K562 (cell line): ENCODE measurements at regions not wholly inside any gene's neighbourhood (a gene's known extent, or its start where the extent isn't known, plus 50 kb on each side); places are given as distances from the start of the nearest gene placed in this dataset.

Experiments used
- BCOR ChIP-seq: fragments of 450-650 bp; IDR thresholded peaks from 2 replicates; pipeline ENCODE4 v1.6.1; 2016
- EP300 ChIP-seq: IDR thresholded peaks from 2 replicates; pipeline ENCODE4 v1.6.1; 2012; ENCODE audit warnings: low read length, improper control_type of control experiment
- MBD2 ChIP-seq: sonication (generic); IDR thresholded peaks from 2 replicates; pipeline ENCODE4 v1.6.1; 2016; ENCODE audit warnings: low read depth, borderline replicate concordance
- NRF1 ChIP-seq, 2 experiments: fragments of 450-650 bp; IDR thresholded peaks in 1 of 2; conservative IDR thresholded peaks in 1 of 2; 2 replicates each; pipeline ENCODE4 v1.6.1; 2014; ENCODE audit warnings: mild to moderate bottlenecking in 2 of 2
- PTRF ChIP-seq: fragments of 450-650 bp; IDR thresholded peaks from 2 replicates; pipeline ENCODE4 v1.6.1; 2016; ENCODE audit warnings: mild to moderate bottlenecking, missing genetic modification characterization, missing compliant biosample characterization
- SMC3 ChIP-seq: conservative IDR thresholded peaks from 2 replicates; pipeline ENCODE4 v1.6.1; 2011; ENCODE audit warnings: low read depth, low read length, improper control_type of control experiment; ENCODE audit not compliant: insufficient read depth
- TAF9B ChIP-seq: fragments of 450-650 bp; IDR thresholded peaks from 2 replicates; pipeline ENCODE4 v1.6.1; 2018; ENCODE audit warnings: mild to moderate bottlenecking; ENCODE audit not compliant: partially characterized antibody
- TF ChIP-seq, protein P1 (sequence below): sonication (generic); formaldehyde crosslinking; IDR thresholded peaks from 2 replicates; pipeline ENCODE4 v1.8.0; 2023; ENCODE audit warnings: missing genetic modification reagents, mild to moderate bottlenecking, borderline replicate concordance
- TF ChIP-seq, protein P2 (sequence below): IDR thresholded peaks from 2 replicates; pipeline ENCODE4 v1.6.1; 2011; ENCODE audit warnings: borderline replicate concordance, low read depth, mild to moderate bottlenecking, moderate library complexity, low read length; ENCODE audit not compliant: insufficient read depth, poor library complexity, severe bottlenecking
- TF ChIP-seq, protein P3 (sequence below): fragments of 250-450 bp; sonication (Bioruptor Pico); IDR thresholded peaks from 2 replicates; pipeline ENCODE4 v1.5.0; 2022; ENCODE audit warnings: mild to moderate bottlenecking

DNA sequence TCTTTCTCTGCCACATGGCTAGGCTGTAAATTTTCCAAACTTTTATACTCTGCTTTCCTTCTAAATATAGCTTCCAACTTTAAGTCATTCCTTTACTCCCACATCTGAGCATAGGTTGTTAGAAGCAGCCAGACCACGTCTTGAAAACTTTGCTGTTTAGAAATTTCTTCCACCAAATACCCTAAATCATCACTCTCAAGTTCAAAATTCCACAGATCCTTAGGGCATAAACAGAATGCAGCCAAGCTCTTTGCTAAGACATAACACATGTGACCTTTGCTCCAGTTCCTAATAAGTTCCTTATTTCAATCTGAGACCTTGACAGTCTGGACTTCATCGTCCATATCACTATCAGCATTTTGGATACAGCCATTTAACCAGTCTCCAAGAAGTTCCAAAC is 749.9 kb downstream of the METTL15 start (continued):
- TF ChIP-seq, protein P1, sequence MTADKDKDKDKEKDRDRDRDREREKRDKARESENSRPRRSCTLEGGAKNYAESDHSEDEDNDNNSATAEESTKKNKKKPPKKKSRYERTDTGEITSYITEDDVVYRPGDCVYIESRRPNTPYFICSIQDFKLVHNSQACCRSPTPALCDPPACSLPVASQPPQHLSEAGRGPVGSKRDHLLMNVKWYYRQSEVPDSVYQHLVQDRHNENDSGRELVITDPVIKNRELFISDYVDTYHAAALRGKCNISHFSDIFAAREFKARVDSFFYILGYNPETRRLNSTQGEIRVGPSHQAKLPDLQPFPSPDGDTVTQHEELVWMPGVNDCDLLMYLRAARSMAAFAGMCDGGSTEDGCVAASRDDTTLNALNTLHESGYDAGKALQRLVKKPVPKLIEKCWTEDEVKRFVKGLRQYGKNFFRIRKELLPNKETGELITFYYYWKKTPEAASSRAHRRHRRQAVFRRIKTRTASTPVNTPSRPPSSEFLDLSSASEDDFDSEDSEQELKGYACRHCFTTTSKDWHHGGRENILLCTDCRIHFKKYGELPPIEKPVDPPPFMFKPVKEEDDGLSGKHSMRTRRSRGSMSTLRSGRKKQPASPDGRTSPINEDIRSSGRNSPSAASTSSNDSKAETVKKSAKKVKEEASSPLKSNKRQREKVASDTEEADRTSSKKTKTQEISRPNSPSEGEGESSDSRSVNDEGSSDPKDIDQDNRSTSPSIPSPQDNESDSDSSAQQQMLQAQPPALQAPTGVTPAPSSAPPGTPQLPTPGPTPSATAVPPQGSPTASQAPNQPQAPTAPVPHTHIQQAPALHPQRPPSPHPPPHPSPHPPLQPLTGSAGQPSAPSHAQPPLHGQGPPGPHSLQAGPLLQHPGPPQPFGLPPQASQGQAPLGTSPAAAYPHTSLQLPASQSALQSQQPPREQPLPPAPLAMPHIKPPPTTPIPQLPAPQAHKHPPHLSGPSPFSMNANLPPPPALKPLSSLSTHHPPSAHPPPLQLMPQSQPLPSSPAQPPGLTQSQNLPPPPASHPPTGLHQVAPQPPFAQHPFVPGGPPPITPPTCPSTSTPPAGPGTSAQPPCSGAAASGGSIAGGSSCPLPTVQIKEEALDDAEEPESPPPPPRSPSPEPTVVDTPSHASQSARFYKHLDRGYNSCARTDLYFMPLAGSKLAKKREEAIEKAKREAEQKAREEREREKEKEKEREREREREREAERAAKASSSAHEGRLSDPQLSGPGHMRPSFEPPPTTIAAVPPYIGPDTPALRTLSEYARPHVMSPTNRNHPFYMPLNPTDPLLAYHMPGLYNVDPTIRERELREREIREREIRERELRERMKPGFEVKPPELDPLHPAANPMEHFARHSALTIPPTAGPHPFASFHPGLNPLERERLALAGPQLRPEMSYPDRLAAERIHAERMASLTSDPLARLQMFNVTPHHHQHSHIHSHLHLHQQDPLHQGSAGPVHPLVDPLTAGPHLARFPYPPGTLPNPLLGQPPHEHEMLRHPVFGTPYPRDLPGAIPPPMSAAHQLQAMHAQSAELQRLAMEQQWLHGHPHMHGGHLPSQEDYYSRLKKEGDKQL (CRISPR knock-in tag), result no peak
- TF ChIP-seq MBD2, result no peak
- TF ChIP-seq, protein P2, sequence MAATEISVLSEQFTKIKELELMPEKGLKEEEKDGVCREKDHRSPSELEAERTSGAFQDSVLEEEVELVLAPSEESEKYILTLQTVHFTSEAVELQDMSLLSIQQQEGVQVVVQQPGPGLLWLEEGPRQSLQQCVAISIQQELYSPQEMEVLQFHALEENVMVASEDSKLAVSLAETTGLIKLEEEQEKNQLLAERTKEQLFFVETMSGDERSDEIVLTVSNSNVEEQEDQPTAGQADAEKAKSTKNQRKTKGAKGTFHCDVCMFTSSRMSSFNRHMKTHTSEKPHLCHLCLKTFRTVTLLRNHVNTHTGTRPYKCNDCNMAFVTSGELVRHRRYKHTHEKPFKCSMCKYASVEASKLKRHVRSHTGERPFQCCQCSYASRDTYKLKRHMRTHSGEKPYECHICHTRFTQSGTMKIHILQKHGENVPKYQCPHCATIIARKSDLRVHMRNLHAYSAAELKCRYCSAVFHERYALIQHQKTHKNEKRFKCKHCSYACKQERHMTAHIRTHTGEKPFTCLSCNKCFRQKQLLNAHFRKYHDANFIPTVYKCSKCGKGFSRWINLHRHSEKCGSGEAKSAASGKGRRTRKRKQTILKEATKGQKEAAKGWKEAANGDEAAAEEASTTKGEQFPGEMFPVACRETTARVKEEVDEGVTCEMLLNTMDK, result no peak
- TF ChIP-seq SMC3, result no peak
- no peak for TF ChIP-seq TAF9B
- TF ChIP-seq, protein P3, sequence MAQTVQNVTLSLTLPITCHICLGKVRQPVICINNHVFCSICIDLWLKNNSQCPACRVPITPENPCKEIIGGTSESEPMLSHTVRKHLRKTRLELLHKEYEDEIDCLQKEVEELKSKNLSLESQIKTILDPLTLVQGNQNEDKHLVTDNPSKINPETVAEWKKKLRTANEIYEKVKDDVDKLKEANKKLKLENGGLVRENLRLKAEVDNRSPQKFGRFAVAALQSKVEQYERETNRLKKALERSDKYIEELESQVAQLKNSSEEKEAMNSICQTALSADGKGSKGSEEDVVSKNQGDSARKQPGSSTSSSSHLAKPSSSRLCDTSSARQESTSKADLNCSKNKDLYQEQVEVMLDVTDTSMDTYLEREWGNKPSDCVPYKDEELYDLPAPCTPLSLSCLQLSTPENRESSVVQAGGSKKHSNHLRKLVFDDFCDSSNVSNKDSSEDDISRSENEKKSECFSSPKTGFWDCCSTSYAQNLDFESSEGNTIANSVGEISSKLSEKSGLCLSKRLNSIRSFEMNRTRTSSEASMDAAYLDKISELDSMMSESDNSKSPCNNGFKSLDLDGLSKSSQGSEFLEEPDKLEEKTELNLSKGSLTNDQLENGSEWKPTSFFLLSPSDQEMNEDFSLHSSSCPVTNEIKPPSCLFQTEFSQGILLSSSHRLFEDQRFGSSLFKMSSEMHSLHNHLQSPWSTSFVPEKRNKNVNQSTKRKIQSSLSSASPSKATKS, result no peak
- TF ChIP-seq BCOR, result no peak
- no peak for TF ChIP-seq EP300
- TF ChIP-seq PTRF (tag), result no peak
- no peak for TF ChIP-seq NRF1 (conservative IDR thresholded peaks at IDR 0.05 in 1 of 2, IDR thresholded peaks at IDR 0.05 in 1 of 2)
- TF ChIP-seq, all 486 proteins: peak for 0
